ENCODE measurements at regions not wholly inside any gene's neighbourhood (a gene's known extent, or its start where the extent isn't known, plus 50 kb on each side); places are given as distances from the start of the nearest gene placed in this dataset.

GRCh38 chr10:128281343-128281742, 155.1 kb upstream of the MKI67 start:
- TF ChIP-seq CTCF (IDR thresholded peaks at IDR 0.05) (no peak), POLR2A (IDR thresholded peaks at IDR 0.05) (no peak)
